ENCODE measurements at regions not wholly inside any gene's neighbourhood (a gene's known extent, or its start where the extent isn't known, plus 50 kb on each side); places are given as distances from the start of the nearest gene placed in this dataset.
"Not testable (repeated sequence)": the region's sequence is repeated elsewhere in the genome, so short reads cannot be mapped to it uniquely, and the experiment has no call there.

DNA sequence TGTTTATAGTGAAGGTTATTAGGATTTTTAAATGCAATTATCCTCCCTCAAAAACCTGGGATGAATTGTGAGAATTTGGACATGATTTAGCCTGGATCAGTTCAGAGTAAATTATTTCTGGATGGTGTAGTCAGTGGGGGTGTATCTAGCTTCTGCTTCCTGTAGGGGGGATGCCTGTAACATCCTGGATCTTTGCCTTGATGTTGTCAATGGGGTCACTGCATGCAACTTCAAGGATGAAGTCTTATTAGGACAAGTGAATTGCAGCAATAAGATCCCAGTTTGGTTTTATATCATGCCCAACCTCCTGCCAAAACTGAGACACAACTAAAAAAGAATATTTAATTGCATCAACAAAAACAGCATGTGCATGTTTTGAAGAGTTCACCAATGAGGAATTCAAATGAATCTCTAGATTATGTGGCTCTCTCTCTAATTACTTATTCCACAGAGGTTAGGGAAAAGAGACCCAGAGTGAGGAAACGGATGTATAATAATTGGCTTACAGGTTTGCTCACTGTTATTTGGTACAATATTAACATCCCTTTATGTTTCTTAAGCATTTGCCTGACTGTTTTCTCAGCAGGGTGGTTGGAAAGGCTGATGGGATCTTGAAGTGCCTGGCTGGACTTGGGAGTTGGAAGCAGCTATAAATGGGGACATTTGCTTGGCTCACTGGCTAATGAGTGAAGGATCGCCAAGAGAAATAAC, 159.8 kb downstream of the HS3ST3B1 start:
- DNase-seq, result no peak

DNA sequence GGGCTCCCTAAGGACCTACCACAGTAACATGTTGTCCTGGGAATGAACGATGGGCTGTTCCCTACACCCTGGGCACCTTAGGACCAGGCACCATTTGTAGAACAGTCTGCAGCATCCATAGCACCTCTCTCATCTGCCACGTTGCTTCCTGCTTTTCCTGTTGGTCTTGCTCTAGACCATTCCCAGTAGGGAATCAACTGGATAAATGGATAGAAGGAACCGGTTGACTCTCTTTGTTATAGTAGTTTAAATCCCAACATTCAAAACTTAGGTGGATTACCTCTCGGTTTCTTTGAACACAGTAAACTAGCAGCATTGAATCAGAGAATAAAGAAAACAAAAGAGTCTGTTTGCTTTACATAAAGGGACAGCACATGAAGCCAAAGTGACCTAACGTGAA, 159.1 kb downstream of the HS3ST3B1 start:
- DNase-seq, result no peak

DNA sequence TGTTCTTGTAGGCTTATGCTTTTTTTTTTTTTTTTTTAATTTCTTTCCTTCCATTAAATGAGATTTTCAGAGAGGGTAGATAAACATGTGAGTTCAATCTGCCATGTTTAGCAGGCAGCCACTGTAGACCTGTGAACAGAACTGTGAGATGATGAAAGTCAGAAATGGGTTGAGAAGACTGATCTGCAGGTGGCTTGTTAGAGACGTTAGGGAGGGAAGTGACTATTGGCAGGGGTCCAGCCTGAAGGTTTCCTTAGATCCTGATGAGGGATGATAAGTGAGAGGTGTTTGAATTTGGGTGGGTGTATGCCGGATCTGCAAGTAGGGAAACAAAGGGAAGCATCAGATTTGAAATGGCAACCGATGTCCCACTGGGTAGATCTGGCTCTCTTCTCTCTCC, 157.8 kb downstream of the HS3ST3B1 start:
- no peak for DNase-seq

- no peak for DNase-seq
Measured at GRCh38 chr17:14454746-14455145, 153.9 kb downstream of the HS3ST3B1 start.

DNA sequence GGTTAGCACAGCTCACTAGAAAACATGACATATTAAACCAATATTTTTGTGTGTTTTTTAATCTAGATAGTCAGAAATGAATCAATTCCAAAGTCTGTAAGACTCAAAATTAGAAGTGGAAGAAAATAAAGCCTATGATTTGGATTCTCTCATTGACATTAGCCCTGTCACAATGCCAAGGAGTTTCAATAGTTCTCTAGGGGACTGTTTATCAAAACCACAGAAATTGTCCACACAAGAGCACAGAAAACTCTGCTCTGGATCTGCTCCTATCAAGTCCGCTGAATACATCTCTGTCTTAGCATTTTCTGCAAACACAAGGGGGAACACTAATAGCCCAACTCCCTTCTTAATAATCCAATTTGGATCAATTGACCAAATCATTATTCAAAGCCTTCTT, 152.0 kb downstream of the HS3ST3B1 start:
- DNase-seq, result no peak

GRCh38 chr17:14451729-14452191, 150.9 kb downstream of the HS3ST3B1 start:
- no peak for DNase-seq

GRCh38 chr17:14448818-14449217, 147.9 kb downstream of the HS3ST3B1 start:
- DNase-seq, result no peak

- no peak for DNase-seq
Measured at GRCh38 chr17:14446825-14447224, 145.9 kb downstream of the HS3ST3B1 start.

DNA sequence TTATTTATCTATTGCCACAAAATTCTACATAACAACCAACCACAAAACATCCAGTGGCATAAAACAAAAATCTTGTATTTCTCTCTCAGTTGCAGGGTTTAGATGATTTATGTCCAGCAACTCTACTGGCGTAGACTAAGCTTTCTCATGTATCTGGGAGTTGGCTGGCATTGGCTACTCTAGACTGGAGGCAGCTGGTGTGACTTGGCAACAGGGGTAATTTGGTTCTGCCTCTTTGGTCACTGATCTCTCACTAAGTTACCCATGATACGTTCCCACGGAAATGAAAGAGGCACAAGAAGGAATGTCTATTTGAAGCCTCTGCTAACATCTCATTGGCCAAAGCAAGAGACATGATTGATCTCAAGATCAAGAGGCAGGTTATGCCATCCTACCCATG, 144.0 kb downstream of the HS3ST3B1 start:
- no peak for DNase-seq

GRCh38 chr17:14442798-14443528, 142.1 kb downstream of the HS3ST3B1 start:
- DNase-seq, result no peak

- no peak for DNase-seq
Measured at GRCh38 chr17:14437176-14437575, 136.3 kb downstream of the HS3ST3B1 start.

DNA sequence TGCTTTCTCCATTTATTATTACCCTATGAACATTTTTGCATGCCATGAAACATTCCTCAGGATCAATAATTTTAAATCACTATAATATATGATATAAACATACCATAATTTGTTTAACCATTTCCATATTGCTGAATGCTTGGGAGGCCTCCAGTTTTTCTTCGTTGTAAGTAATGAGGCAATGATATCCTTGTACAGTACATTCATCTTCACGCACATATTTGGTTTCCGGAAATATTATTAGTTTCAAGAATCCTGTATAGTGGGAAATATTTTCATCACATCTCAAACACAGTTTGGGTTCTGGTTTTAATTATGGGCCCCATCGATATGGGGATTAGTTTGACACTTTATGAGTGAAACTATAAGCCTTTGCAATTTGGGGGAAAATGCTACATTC, 135.4 kb downstream of the HS3ST3B1 start:
- no peak for DNase-seq

DNA sequence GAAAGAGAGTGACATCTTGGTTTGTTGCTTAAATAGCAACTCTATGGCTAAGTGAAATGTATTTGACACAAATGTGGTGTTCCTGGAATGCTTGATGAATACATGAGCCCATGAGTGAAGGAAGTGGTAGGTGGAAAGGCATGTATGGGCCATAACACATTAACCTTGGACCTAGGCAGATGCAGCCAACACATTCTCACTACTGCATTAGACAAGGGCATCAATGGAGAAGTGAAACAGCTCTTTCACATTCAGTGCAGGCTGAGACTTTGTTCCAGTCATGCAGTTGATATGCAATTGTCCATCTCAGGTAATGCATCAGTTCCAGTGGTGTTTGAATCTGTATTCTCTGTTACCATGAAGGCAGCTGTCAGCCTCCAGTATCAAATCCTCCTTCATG, 133.6 kb downstream of the HS3ST3B1 start:
- DNase-seq, result no peak

- DNase-seq, result no peak
Measured at GRCh38 chr17:14432079-14432478, 131.2 kb downstream of the HS3ST3B1 start.

DNA sequence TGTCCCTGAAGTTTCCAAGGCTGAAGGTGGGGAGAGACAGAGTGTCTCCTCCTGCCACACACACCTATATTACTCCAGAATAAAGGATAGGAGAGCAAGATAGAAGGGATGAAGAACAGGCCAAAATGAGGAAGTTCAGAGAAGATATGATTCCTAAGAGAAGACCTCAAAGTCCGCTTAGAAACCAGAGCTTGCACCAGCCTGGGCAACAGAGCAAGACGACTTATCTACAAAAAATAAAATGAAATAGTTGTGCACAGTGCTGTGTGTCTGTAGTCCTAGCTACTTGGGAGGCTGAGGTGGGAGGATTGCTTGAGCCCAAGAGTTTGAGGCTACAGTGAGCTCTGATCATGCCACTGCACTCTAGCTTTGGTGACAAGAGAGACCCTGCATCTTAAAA, 128.2 kb downstream of the HS3ST3B1 start:
- no peak for DNase-seq

DNA sequence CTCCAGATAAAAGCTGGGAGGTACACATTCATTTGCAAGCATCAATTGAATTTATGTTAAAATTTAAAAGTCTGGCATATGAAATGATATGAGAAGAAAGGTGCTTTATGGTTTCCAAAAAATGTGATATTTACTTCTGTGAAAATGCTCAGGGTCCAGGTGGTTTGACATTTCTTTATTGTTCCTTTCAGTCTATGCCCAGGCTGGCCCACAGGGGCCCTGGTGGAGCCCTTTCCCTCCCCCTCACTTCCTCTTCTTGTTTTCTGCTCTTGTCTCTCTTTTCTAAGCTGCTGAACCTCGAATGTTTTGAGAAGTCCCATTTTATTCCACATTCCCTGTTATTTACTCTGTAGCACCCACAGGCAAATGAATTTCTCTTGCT, 127.8 kb downstream of the HS3ST3B1 start:
- no peak for DNase-seq

DNA sequence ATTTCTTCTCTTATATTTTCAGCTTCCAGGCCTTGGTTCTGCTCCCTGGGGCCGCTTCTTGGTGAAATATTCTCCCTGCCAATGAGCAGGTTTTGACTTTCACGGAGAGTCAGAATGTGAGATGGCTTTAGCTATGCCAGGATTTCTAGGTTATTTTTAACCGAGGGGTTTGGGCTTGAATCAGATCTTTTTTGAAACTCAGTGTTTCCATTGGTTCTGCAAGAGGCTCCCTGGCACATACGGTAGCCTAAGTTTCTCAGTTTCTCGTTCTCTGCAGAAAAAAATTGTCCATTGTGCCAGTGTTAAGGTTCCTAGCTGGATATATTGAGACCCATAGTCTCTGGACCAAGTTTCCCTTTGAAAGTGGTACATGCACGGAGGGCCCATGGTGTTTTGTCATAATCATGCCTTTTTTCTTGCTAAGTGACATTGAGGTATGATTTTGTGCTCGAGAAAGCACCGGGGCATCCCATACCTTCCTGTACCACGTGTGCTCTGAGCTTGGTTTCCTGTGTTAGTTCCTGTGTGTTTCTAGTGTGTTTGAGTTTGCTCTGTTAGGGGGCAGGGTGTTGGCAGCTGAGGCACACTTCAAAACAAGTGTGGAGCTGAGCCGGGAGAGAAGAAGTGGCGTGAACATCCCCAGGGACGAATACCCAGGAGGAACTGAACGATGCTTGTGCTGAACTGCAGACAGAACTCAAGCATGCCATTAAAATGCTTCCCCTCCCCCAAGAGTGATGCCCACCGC, 127.2 kb downstream of the HS3ST3B1 start:
- DNase-seq, result no peak

- not testable (repeated sequence) for DNase-seq
Measured at GRCh38 chr17:14423156-14423555, 122.3 kb downstream of the HS3ST3B1 start.

- DNase-seq, result no peak
Measured at GRCh38 chr17:14417336-14417735, 116.5 kb downstream of the HS3ST3B1 start.

- no peak for DNase-seq
Measured at GRCh38 chr17:14409292-14409691, 108.4 kb downstream of the HS3ST3B1 start.

GRCh38 chr17:14407541-14407940, 106.7 kb downstream of the HS3ST3B1 start:
- no peak for DNase-seq

- DNase-seq, result no peak
Measured at GRCh38 chr17:14405189-14405588, 104.3 kb downstream of the HS3ST3B1 start.

All from hindlimb muscle (tissue), 1 donor.